CD4-positive, alpha-beta T cell treated with Interleukin-6 for 4 hours (primary cell): ENCODE measurements at regions not wholly inside any gene's neighbourhood (a gene's known extent, or its start where the extent isn't known, plus 50 kb on each side); places are given as distances from the start of the nearest gene placed in this dataset.
A peak's percentile ranks its signal among the peaks of the same experiment; 100 is the strongest.

Experiments used
- DNase-seq: peaks from one replicate; pipeline ENCODE4 v3.0.0-alpha.2; 2020; ENCODE audit warnings: mixed read lengths

DNA sequence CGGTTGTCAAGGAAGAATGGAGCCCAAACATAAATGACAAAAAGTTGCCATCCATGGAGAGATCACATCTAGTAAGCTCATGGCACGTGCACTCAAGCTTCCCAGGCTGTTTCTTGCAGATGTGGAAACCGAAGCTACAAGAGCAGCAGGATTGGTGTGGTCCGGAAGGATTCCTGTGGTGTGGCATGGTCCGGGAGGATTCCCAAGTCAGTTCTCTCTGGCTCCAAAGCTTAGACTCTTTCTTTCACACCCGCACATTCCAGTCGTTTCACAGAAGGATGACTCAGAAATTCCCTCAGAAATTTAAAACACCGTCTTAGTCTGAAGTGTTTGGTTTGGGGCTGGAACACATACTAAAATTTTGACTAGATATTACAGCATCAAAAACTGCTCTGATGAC is 78.0 kb upstream of the DRD2 start:
- DNase-seq = no peak

DNA sequence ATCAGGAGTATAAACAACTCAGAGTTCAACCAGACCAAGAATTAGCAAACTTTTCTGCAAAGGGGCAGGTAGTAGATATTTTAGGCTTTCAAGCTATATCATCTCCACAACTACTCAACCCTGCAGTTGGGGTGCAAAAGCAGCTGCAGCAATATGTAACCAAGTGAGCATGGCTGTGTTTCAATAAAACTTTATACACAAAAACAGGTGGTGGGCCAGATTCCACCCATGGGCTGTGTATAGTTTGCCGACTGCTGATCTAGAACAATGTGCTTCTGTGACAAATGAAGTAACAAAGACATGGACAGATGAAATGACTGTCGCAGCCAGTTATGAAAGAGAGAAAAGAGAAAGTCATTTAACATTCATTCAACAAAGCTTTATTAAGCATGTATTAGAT is 77.1 kb upstream of the DRD2 start:
- DNase-seq = no peak

DNA sequence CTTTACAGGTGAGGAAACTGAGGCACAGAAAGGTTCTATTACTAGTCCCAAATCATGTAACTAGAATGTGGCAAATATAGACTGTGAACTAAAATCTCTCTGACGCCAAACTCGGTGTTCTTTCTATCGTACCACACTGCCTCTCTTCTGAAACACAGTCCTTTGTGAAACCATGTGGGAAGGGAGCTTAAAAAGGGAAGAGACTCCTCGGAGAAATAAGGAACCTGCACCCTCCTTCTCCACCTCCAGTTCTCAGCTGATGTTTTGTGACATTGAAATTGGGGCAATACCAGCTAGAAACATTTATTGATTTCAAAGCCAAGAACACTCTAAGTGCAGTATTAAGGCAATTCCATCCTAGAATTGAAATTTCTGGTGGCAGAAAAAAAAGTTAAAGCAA is 76.4 kb upstream of the DRD2 start:
- DNase-seq = no peak

DNA sequence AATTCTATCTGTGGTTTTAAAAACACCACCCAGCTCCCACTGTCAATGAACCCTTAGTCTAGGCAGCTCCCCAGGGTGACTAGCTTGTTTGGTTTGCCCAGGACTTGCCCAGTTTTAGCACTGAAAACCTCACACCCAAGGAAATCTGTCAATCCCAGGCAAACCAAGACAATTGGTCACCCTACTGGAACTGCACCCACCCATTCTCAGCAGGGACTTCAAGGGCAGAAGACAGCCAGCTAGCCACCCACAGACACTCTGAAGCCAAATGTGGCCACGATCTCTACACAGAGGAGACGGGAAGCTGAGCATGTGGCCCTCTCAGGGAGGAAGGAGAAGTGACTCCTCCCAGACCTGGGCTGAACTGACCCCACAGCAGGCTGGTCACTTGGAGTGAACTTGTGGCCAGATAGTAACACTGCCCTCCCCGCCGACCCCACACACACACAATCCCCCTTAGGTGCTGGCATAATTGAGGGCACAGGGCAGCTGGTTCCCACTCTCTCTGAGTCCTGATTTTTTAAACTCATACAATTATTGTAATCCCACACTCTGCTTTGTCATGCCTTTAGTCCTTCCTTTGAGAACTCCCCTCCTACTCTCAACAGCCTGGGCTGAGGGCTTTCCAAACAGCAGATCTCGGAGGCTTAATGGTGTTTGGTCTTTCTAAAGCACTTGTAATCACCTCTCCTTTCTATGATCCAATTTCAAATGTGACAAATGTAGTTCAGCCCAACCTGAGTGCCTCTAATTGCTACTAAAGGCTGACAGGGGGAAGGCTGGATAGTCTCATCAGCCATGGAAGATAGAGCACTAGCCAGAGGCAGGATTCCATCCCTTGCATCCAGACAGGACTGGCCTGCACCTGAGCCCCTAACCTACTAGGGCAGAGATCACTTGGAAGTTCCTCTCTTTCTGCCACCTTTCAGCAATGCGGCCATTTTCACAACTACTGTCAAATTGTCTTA is 74.7 kb upstream of the DRD2 start:
- no peak for DNase-seq

DNA sequence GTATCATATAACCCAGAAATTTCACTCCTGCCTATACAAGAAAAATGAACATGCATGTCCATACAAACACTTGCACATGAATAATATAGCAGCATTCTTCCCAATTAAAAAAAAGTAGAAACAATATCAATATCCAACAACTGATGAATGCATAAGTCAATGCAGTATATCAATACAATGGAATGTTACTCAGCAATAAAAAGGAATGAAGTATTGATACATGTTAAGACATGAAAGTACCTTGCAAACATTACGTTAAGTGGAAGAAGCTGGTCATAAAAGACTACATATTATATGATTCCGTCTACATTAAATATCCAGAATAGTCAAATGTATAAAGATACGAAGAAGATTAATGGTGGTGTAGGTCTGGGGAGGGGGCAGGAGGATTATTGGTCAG is 73.9 kb upstream of the DRD2 start:
- no peak for DNase-seq

DNA sequence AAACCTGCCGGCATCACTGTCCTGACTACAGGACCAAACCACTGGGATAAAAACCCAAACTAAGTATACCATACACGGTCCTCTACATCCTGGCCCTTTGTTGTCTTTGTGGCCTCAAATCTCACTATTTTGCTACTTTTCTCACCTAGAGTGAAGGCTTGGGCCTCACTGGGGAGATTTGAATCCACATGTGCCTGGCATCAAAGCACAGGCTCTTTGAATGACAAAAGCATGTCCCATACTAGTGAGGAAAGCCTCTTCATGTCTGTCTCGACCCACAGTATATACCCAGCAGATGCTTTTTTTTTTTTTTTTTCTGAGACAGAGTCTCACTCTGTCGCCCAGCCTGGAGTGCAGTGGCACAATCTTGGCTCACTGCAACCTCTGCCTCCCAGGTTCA is 72.5 kb upstream of the DRD2 start:
- DNase-seq = no peak

DNA sequence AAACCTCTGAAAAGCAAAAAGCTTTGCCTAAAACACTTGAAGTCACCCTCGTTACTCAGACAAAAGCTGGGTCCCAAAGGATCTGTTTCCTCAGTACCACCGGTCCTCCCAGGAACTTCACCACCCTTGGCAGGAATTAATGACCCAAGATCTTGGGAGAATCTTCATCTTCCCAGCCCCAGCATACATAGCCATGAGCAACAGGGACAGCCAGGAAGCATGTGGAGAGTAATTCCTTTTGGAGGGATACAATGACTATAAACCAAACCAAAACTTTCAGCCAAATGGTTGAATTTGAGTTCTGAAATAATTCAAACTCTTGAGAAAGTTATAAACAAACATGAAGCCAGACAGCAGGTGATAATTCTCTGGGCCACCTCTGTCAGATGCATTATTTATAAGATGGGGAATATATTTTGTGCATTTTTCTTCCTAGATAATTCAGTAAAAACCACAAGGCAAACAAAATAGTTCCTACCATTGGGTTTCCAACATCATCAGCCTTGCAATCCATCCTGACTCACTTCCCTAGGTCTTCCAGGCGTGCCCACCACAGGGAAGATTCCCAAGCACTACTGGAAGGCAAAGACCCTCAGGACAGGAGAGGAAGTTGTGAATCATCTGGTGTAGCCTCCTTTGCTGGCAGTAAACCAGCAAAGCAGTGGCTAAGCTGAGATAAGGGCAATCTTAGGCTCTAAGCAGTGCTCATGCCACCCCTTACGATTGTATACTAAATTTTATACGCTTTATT is 71.7 kb upstream of the DRD2 start:
- DNase-seq = no peak

DNA sequence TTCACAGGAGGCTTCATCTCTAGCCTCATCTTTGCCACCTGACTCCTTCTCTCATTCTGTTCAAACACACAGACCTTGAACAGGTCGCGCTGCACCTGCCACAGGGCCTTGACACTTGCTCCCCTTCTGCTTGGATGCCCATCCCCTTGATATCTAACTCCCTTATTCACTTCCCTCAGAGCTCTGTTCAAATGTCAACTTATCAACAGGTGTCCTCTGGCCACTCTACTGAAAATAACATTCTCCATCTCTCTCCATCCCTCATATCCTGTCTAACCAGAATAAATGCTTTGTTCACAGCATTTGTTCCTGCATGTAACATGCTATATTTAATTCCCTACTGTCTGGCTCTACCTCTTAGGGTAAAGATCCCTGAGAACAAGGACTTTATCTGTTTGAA is 67.2 kb upstream of the DRD2 start:
- no peak for DNase-seq

DNA sequence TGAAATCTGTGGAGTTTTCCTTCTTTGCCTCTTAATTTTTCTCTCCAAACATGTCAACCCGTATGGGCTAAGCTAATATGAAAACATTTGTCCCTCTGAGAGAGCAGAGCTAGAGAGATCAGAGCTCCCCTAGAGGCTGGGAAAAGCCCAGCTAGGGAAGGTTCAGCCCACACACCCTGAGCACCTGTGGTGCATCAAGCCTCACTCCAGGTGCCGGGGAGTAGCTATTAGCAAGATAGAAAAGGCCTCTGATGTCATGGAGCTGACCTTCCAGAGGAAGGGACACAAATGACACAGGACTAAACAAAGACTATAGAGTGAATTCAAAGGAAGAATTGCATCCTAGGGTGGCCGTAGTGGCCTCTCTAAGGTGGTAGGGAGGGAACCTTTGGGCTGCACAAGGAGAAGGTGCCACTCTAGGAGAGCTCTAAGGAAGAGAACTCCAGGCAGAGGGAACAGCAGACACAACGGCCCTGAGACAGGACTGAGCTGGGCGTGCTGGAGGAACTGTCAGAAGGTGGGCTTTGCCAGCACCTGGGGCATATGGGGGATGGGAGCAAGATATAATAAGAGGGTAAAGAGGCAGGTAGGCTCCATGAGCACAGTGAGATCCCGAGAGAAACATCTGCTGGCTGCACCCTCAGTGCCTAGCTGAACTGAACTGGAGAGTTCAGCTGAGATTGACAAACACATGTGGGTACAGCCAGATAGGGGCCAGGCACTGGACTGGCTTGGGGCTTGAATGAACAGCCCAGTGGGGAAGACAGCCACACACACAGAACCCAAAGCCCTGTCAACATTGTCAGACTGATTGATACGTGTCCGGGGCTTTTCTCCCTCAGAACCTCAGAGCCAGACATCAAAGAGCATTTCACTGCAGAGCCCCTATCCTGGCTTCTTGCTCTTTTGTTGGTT is 65.5 kb upstream of the DRD2 start:
- DNase-seq = no peak

DNA sequence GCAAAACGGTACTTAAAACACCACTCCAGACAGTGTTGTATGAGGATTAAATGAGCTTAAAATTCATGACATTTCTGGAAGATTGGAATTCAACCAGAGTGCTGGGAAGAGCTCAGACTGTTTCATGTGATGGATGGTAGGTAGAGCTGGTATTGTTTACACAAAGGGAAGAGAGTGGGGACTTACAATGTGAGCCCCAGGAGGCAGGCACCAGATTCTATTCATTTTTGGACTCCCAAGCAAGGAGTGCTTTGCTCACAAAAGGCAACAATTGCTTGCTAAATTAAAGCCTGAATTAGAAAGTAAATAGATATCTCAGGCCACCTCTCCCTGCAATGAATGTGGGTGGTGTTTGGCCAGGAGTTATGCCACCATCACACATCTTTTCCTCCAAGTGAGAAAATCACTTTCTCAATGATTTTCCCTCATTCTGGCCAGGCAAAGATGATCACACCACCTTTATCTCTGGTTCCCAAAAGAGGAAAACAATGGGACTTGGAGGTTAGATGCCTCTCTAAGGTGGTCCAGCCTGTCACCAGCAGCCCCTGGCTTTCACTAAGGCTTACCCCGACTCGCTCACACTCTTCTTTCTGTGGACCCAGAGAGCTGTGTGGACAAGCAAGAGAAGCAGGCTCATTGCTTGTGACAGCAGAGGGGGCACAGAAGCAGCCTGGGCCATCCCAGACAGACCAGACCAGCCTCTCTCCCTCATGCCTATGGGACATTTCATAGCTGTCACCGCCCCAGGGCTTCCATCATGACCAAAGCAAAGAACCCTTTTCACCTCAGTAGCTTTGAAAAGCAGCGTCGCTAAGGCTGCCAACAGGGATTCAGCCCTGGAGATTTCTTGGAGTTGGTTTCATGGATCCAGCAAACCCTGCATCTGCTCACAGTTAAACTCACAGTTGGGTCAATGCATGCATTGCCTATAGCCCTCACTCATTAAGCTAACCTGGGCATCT is 63.5 kb upstream of the DRD2 start:
- DNase-seq = no peak

DNA sequence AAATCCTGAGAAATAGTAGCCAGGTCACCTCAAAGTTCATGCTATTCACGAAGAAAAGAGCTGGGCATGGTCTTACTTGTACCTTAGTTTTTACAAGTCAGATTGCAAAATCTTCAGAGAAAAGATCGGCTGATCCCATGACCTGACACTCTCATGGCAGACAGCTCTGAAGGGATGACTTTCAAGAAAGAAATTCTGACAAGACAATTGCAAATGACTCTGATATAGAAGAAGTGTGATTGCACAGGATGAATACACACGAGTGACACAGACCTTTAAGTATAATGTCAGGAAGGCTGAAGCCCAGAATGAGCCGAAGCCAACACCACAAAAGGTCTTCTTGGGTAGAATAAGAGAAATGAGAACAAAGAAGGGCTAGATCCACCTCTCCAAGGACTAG is 59.4 kb upstream of the DRD2 start:
- no peak for DNase-seq

DNA sequence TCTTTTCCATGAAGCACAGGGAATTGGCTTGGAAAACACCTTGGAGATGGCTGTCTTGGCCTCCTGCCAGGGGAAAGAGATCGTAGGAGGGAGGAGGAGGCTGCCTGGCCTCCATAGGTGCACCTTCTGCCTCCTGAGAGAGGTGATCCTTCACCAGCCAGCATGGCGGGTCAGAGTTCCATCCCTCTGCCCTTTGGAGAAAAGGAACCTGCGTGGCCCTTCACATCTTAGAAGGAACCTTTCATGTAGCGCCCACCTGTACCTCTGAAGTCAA is 58.2 kb upstream of the DRD2 start:
- DNase-seq = no peak

DNA sequence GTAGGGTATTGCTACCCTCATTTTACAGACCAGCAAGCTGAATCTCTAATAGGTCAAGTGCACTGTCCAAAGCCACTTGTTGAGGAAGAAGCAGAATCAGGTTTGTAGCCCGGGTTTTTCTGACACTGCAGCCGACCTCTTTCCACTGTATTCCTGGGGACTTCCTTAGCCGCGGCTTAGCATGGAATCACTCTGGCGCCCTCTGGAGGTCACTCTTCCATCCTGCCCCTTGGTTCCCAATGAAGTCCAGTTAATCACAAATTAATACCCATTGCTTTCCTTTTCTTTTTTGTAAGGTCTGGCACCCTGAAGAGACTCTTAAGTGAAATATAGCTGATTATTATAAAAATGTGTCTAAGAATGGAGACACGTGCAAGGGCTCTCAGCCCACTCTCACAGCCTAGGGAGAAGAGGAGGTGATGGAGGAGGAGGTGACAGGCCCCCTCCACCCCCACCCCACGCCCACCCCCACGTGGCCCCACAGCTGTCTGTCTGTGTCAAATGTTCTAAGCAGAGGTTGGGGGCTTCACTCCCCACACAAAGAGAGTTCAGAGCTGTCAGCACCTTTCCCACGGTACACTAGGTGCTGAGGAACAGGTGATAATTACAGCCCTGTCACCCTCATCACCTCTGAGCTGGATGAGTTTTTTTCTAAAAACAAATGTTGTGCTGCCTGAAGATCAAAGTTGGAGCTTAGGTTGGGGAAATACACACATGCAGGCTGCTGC is 57.7 kb upstream of the DRD2 start:
- DNase-seq = peak; percentile 65

DNA sequence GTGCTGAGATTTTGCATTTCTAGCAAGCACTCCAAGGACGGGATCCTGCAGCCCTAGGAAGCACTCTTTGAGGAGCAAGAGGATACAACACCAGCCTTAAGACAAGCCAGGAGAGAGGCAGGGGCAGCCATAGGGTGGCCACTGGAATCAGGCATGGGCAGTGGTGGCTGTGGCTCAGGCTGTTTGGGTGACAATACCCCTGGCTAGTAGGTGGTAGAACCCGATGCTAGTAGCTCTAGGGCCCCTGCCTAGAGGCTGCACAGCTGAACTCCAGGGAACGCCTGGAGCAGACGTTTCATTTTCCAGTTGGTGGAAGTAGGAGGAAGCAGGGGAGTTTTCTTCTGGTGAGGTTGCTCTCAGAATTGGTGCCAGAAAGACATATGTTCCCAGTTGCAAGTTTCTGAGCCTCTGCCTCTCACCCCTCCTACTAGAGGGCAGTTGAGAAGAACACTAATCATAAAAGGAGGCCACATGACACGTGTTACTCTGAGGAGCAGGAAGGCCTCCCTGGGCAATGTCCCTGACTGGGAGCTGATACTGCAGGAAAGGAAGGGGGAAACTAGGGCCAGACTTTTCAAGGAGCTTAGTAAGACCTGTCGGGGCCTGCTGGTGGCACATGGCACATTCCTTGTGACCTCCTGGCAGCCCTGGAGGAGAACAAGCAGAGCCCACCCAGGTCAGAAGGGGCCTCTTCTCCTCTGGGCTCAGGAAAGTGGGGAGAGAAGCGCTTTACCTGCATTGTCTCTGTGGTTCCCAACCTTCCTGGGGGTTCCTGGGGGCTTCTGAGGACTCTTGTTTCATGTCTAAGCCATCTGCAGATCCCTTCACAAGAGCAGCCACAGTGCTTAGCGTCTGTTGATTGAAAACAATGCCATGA is 56.6 kb upstream of the DRD2 start:
- DNase-seq = no peak

DNA sequence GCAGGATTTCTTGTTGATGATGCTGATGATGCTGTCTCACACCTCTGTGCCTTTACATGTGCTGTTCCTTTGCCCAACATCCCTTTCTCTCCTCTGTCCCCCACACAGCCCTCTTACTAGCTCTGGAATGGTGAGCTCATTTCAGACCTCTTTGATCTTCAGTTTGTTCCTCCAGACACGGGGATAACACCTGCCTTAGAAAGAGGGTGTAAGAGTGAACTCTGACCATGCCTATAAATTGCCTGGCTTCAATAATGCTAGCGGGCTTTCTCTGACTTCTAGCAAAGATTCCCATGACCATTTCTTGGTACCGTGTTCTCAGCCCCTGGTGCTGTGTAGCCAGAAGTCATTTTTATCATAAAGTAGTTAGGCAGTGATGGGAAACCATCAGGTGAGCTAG is 55.9 kb upstream of the DRD2 start:
- DNase-seq = no peak

DNA sequence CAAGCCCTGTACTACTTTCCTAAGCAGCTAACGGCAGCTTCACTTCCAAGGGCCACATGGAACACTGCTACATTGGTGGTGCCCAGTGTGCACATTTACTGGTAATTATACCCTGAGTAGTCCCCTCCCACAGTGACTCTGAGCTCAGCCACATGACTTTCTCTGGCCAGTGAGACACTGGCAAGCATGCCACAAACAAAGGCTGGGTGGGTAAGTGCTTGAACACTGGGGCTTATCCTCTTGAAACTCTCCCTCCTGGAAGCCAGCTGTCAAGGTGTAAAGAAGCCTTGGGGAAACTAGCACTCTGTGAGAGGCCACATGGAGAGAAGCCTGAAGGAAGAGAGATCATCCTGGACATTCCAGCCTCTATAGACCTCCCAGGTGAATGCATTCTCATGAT is 54.4 kb upstream of the DRD2 start:
- no peak for DNase-seq

DNA sequence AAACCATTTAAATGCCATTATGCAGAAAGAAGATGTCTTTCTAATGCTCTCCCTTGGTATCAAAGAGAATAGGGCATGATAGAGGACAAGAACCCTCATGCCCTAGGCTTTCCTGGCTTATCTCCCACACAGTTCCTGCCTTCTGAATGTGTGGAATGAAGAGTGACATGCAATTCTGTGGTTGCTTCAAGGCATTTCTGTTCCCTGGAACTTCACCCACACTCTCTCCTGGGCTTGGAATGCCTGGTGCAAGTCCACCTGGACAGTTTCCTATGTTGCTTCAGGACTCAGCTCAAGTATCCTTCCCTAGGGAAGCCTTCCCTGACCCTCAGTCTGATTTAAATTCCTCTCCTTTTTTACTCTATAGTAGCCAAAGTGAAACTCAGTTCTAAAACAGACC is 53.8 kb upstream of the DRD2 start:
- DNase-seq = no peak

DNA sequence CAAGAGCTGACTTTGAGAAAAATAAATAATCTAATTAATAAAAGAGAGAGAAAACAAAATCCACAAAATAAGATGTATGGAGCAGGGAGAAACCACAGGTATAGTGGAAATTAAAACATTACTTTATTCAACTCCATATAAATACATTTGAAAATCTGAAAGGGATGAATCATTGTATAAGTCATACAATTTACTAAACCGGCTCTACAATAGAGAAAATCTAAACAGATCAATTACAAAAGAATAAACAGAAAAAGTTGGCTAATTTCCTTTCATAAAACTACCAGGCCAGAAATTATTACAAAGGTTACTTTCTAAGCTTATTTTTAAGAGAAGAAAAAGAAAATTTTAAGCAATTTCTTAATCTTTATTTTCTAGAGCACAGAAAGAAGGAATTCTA is 51.3 kb upstream of the DRD2 start:
- DNase-seq = no peak
